ENCODE measurements at regions not wholly inside any gene's neighbourhood (a gene's known extent, or its start where the extent isn't known, plus 50 kb on each side); places are given as distances from the start of the nearest gene placed in this dataset.

DNA sequence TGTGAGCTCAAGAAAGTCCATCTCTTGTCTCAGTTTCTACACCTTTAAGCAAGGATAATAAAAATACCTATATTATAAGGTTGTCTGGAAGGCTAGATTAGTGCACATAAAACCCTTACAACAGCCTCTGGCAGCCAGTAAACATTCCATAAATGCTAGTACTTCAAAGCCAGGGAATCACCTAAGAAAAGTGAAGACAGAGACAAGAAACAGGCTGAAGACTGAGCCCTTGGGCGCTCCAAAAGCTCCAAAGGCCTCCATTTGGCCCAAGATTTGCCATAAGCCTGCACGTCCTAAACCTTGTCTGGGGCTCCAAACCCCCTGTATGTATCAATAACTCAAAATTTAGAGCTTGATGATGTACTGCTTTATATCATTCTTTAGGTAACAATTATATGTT lies 52.2 kb upstream of the AKIP1 start:
- ChIA-PET CTCF (interaction anchor here (1.2 kb wide), 1 partner anchor 45 kb away, joined by 4 read pairs; no protein-coding TSS in a partner anchor), POLR2A (no interaction called here)
- Histone ChIP-seq H3K4me2 (no peak overlapping the region), H3F3A (replicated peaks; ENCODE audit: insufficient read depth) (no peaks in the 10 kb centered on the region), H3K79me2 (ENCODE audit: insufficient read depth) (peaks cover 95% of the 10 kb centered on the region), H3K36me3 (replicated peaks in 1 of 2; ENCODE audit: control insufficient read depth in 1 of 2, insufficient read depth in 2 of 2, low read length in 1 of 2) (peaks cover 0 to 8% of the 10 kb centered on the region in 2 experiments), H3K27me3 (ENCODE audit: insufficient read depth) (no peaks in the 10 kb centered on the region), H3K27ac (ENCODE audit: low read depth in 2 of 2, low read length in 1 of 2) (no peak overlapping the region), H3K9ac (no peak overlapping the region), H2AFZ (ENCODE audit: low read depth) (no peak overlapping the region), H3K9me3 (no peaks in the 10 kb centered on the region), H3K9me2 (no peaks in the 10 kb centered on the region), H4K20me1 (ENCODE audit: insufficient read depth) (peaks cover 68% of the 10 kb centered on the region), H3K4me3 (ENCODE audit: low read depth in 2 of 2, low read length in 1 of 2) (no peak overlapping the region), H3K4me1 (ENCODE audit: control insufficient read depth in 1 of 2, insufficient read depth in 2 of 2, low read depth in 1 of 2, low read length in 1 of 2) (0 out of 4 replicates have a peak, but pooled peaks cover 0 to 5% of the 10 kb centered on the region in 2 experiments)
- no peak for DNase-seq
- TF ChIP-seq, protein P1, sequence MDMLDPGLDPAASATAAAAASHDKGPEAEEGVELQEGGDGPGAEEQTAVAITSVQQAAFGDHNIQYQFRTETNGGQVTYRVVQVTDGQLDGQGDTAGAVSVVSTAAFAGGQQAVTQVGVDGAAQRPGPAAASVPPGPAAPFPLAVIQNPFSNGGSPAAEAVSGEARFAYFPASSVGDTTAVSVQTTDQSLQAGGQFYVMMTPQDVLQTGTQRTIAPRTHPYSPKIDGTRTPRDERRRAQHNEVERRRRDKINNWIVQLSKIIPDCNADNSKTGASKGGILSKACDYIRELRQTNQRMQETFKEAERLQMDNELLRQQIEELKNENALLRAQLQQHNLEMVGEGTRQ (IDR thresholded peaks at IDR 0.05; ENCODE audit: borderline replicate concordance, low read depth, low read length), result no peak
- no peak for TF ChIP-seq RAD21 (IDR thresholded peaks at IDR 0.05; ENCODE audit: low read length)
- no peak for TF ChIP-seq MEF2A (IDR thresholded peaks at IDR 0.05; ENCODE audit: borderline replicate concordance, low read depth)
- TF ChIP-seq, protein P2, sequence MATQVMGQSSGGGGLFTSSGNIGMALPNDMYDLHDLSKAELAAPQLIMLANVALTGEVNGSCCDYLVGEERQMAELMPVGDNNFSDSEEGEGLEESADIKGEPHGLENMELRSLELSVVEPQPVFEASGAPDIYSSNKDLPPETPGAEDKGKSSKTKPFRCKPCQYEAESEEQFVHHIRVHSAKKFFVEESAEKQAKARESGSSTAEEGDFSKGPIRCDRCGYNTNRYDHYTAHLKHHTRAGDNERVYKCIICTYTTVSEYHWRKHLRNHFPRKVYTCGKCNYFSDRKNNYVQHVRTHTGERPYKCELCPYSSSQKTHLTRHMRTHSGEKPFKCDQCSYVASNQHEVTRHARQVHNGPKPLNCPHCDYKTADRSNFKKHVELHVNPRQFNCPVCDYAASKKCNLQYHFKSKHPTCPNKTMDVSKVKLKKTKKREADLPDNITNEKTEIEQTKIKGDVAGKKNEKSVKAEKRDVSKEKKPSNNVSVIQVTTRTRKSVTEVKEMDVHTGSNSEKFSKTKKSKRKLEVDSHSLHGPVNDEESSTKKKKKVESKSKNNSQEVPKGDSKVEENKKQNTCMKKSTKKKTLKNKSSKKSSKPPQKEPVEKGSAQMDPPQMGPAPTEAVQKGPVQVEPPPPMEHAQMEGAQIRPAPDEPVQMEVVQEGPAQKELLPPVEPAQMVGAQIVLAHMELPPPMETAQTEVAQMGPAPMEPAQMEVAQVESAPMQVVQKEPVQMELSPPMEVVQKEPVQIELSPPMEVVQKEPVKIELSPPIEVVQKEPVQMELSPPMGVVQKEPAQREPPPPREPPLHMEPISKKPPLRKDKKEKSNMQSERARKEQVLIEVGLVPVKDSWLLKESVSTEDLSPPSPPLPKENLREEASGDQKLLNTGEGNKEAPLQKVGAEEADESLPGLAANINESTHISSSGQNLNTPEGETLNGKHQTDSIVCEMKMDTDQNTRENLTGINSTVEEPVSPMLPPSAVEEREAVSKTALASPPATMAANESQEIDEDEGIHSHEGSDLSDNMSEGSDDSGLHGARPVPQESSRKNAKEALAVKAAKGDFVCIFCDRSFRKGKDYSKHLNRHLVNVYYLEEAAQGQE (IDR thresholded peaks at IDR 0.05; ENCODE audit: low read depth, low read length), result no peak
- no peak for TF ChIP-seq NFIC (IDR thresholded peaks at IDR 0.05; ENCODE audit: borderline replicate concordance)
- no peak for TF ChIP-seq MXI1 (IDR thresholded peaks at IDR 0.05; ENCODE audit: low read depth, low read length)
- WGBS (ENCODE audit: low lambda C conversion rate), result 87% methylated on average over 2 of the region's 2 CpGs

Small RNAs in the stretch of these regions (small RNA-seq; reads per million reads assigned to genes)
- 0 to 0.20 (median 0) reads per million in 7 experiments for gene RNA5SP330
